ENCODE measurements at regions not wholly inside any gene's neighbourhood (a gene's known extent, or its start where the extent isn't known, plus 50 kb on each side); places are given as distances from the start of the nearest gene placed in this dataset.

GRCh38 chr11:127674754-127675153 lies 674.2 kb upstream of the KIRREL3 start:
- no peak for DNase-seq

- no peak for DNase-seq
Observed at GRCh38 chr11:127670374-127671119, 670.0 kb upstream of the KIRREL3 start.

- DNase-seq: no peak
Observed at GRCh38 chr11:127656116-127656836, 655.7 kb upstream of the KIRREL3 start.

GRCh38 chr11:127653076-127653475 lies 652.5 kb upstream of the KIRREL3 start:
- no peak for DNase-seq

GRCh38 chr11:127651888-127652221 lies 651.3 kb upstream of the KIRREL3 start:
- no peak for DNase-seq

GRCh38 chr11:127651175-127651887 lies 650.8 kb upstream of the KIRREL3 start:
- no peak for DNase-seq

- DNase-seq: no peak
Observed at GRCh38 chr11:127649958-127650357, 649.4 kb upstream of the KIRREL3 start.

GRCh38 chr11:127649071-127649470 lies 648.5 kb upstream of the KIRREL3 start:
- DNase-seq: no peak

- DNase-seq: no peak
Observed at GRCh38 chr11:127648583-127648982, 648.0 kb upstream of the KIRREL3 start.

- DNase-seq: no peak
Observed at GRCh38 chr11:127644366-127644765, 643.8 kb upstream of the KIRREL3 start.

GRCh38 chr11:127643268-127644058 lies 642.9 kb upstream of the KIRREL3 start:
- no peak for DNase-seq

- DNase-seq: no peak
Observed at GRCh38 chr11:127640561-127641451, 640.2 kb upstream of the KIRREL3 start.

- DNase-seq: no peak
Observed at GRCh38 chr11:127639916-127640315, 639.3 kb upstream of the KIRREL3 start.

GRCh38 chr11:127632976-127633680 lies 632.6 kb upstream of the KIRREL3 start:
- no peak for DNase-seq

- DNase-seq: no peak
Observed at GRCh38 chr11:127632546-127632945, 632.0 kb upstream of the KIRREL3 start.

- DNase-seq: no peak
Observed at GRCh38 chr11:127631974-127632373, 631.4 kb upstream of the KIRREL3 start.

- no peak for DNase-seq
Observed at GRCh38 chr11:127629200-127629599, 628.6 kb upstream of the KIRREL3 start.

- no peak for DNase-seq
Observed at GRCh38 chr11:127628458-127628785, 627.9 kb upstream of the KIRREL3 start.

GRCh38 chr11:127627629-127628457 lies 627.3 kb upstream of the KIRREL3 start:
- DNase-seq: no peak

- no peak for DNase-seq
Observed at GRCh38 chr11:127627204-127627603, 626.6 kb upstream of the KIRREL3 start.

GRCh38 chr11:127625402-127625801 lies 624.8 kb upstream of the KIRREL3 start:
- DNase-seq: no peak

Data from activated CD4-positive, CD25-positive, alpha-beta regulatory T cell treated with anti-CD3 and anti-CD28 coated beads, Interleukin-2, amount 50 U/mL, for 72 hours (primary cell).